K562 (cell line): ENCODE measurements at regions not wholly inside any gene's neighbourhood (a gene's known extent, or its start where the extent isn't known, plus 50 kb on each side); places are given as distances from the start of the nearest gene placed in this dataset.

Experiments
- ATAC-seq: fragments of 200-7000 bp; cut with Tn5 transposase; 3 replicates; pipeline ENCODE4 v1.9.1; 2020; ENCODE audit warnings: moderate library complexity
- BruUV-seq: library from RNA; stranded (reverse); fragments of 400-500 nt; replicated peaks from 2 replicates; lab custom pipeline; 2021; lab: Mats Ljungman, UMichigan
- CTCF ChIA-PET: fragments of 300-600 bp; formaldehyde crosslinking; extraction: SDS; loops from one replicate; lab custom pipeline; 2021; ENCODE audit warnings: low intra/inter-chr PET ratio; lab: Yijun Ruan, JAX
- POLR2A ChIA-PET: fragments of 300-600, 350-650 bp; sonication (Branson Sonifier 250); formaldehyde crosslinking; extraction: SDS; loops from one replicate; lab custom pipeline; 2021; ENCODE audit warnings: antibody characterized with exemption, inconsistent platforms; lab: Yijun Ruan, JAX
- DNase-seq, 4 experiments: peaks; one replicate each; pipeline versions ENCODE4 v3.0.0 to v3.0.0-alpha.2; 2011 to 2018; ENCODE audit warnings: low spot score in 3 of 4, mixed read lengths in 3 of 4; ENCODE audit errors: extremely low read depth in 1 of 4
- FAIRE-seq: peaks from 2 replicates; lab custom pipeline; 2011; peaks lifted over from hg19 to GRCh38; lab: Jason Lieb, UNC
- H2AFZ ChIP-seq: 2 replicates; pipeline ENCODE4 v1.6.0; 2011; ENCODE audit warnings: low read depth, low read length, control low read depth, inconsistent platforms
- H3K27ac ChIP-seq: fragments of 200-600 bp; 3 replicates; pipeline ENCODE4 v1.8.0; 2011; ENCODE audit warnings: low read depth, mild to moderate bottlenecking, control low read depth, inconsistent platforms, low read length, moderate library complexity, mixed read lengths; ENCODE audit errors: extremely low read depth
- H3K27me3 ChIP-seq, 2 experiments: fragments of 300-600 bp in 1 of 2; 2 replicates in 1 of 2; 3 replicates in 1 of 2; pipeline versions ENCODE4 v1.6.0 to v1.8.0; 2011; ENCODE audit warnings: inconsistent platforms in 2 of 2, low read length in 2 of 2, mild to moderate bottlenecking in 1 of 2, mixed read lengths in 1 of 2, moderate library complexity in 1 of 2; ENCODE audit not compliant: control insufficient read depth in 2 of 2, insufficient read depth in 2 of 2
- H3K36me3 ChIP-seq: fragments of 300-600 bp; 3 replicates; pipeline ENCODE4 v1.8.0; 2011; ENCODE audit warnings: mild to moderate bottlenecking, low read length, inconsistent platforms; ENCODE audit not compliant: control insufficient read depth, insufficient read depth
- H3K4me1 ChIP-seq, 2 experiments: fragments of 200-600 bp in 1 of 2; replicated peaks in 1 of 2; 2 replicates in 1 of 2; 3 replicates in 1 of 2; pipeline versions ENCODE4 v1.5.1 to v1.8.0; 2011; ENCODE audit warnings: inconsistent platforms in 2 of 2, low read length in 2 of 2, mild to moderate bottlenecking in 1 of 2, mixed read lengths in 1 of 2, moderate library complexity in 1 of 2; ENCODE audit not compliant: control insufficient read depth in 2 of 2, insufficient read depth in 2 of 2
- H3K4me2 ChIP-seq: 2 replicates; pipeline ENCODE4 v1.6.1; 2011; ENCODE audit warnings: low read length, control low read depth, inconsistent platforms, mixed read lengths; ENCODE audit not compliant: insufficient read depth
- H3K4me3 ChIP-seq: fragments of 200-600 bp; sonication (generic), shearing (Covaris generic); 2 replicates; pipeline ENCODE4 v1.5.1; 2016; ENCODE audit warnings: control low read depth, inconsistent platforms
- H3K79me2 ChIP-seq: fragments of 200-600 bp; 3 replicates; pipeline ENCODE4 v1.8.0; 2011; ENCODE audit warnings: low read length, inconsistent platforms; ENCODE audit not compliant: control insufficient read depth, insufficient read depth
- H3K9ac ChIP-seq, 2 experiments: 2 replicates each; pipeline versions ENCODE4 v1.6.0 to v1.6.1; 2011; ENCODE audit warnings: low read depth in 2 of 2, low read length in 2 of 2, control low read depth in 1 of 2, inconsistent platforms in 1 of 2, mild to moderate bottlenecking in 1 of 2, mixed read lengths in 1 of 2; ENCODE audit not compliant: insufficient read depth in 1 of 2
- H3K9me1 ChIP-seq: one replicate; pipeline ENCODE4 v1.6.0; 2011; ENCODE audit warnings: inconsistent platforms, mild to moderate bottlenecking, low read length, moderate library complexity; ENCODE audit not compliant: control insufficient read depth, insufficient read depth
- H3K9me3 ChIP-seq: replicated peaks from 2 replicates; pipeline ENCODE4 v1.5.1; 2011; ENCODE audit warnings: low read depth, low read length, inconsistent platforms; ENCODE audit not compliant: control insufficient read depth, insufficient read depth
- H4K20me1 ChIP-seq: replicated peaks from 2 replicates; pipeline ENCODE4 v1.6.1; 2011; ENCODE audit warnings: low read length, inconsistent platforms, mixed read lengths; ENCODE audit not compliant: control insufficient read depth, insufficient read depth
- ADNP ChIP-seq: fragments of 200-800 bp; sonication (Bioruptor generic); IDR thresholded peaks from 2 replicates; pipeline ENCODE4 v1.6.1; 2016; ENCODE audit warnings: missing genetic modification characterization, missing compliant biosample characterization
- CBX2 ChIP-seq: fragments of 200-600 bp; sonication (generic); IDR thresholded peaks from one replicate; pipeline ENCODE4 v1.6.1; 2012; ENCODE audit warnings: mild to moderate bottlenecking, low read length, inconsistent platforms; ENCODE audit not compliant: insufficient read depth, poor library complexity, severe bottlenecking
- CC2D1A ChIP-seq: fragments of 450-650 bp; IDR thresholded peaks from 2 replicates; pipeline ENCODE4 v1.6.1; 2017; ENCODE audit warnings: mild to moderate bottlenecking
- LEF1 ChIP-seq: fragments of 450-650 bp; IDR thresholded peaks from 2 replicates; pipeline ENCODE4 v1.6.1; 2016; ENCODE audit warnings: mild to moderate bottlenecking
- MTF1 ChIP-seq: fragments of 250-450 bp; sonication (Bioruptor Pico); IDR thresholded peaks from 2 replicates; pipeline ENCODE4 v1.9.0; 2021; ENCODE audit warnings: moderate library complexity, mild to moderate bottlenecking, inconsistent platforms, borderline replicate concordance
- PHF21A ChIP-seq: fragments of 450-650 bp; IDR thresholded peaks from 2 replicates; pipeline ENCODE4 v1.6.1; 2017; ENCODE audit warnings: low read depth, borderline replicate concordance
- POLR3A ChIP-seq: IDR thresholded peaks from 2 replicates; pipeline ENCODE4 v1.6.1; 2011; ENCODE audit warnings: borderline replicate concordance, mild to moderate bottlenecking, moderate library complexity; ENCODE audit not compliant: insufficient read length, insufficient read depth; ENCODE audit errors: extremely low read depth
- SREBF2 ChIP-seq: sonication (generic); formaldehyde crosslinking; IDR thresholded peaks from 2 replicates; pipeline ENCODE4 v1.4.0; 2020; ENCODE audit warnings: mild to moderate bottlenecking, missing genetic modification reagents
- SRSF3 ChIP-seq: fragments of 200-400 bp; formaldehyde crosslinking; IDR thresholded peaks from 2 replicates; pipeline ENCODE4 v1.6.1; 2016; ENCODE audit warnings: mild to moderate bottlenecking, low read length, moderate library complexity; ENCODE audit not compliant: insufficient read depth
- ZBED1 ChIP-seq: IDR thresholded peaks from 2 replicates; pipeline ENCODE4 v1.6.1; 2014
- ZNF197 ChIP-seq: fragments of 200-800 bp; sonication (Bioruptor generic); IDR thresholded peaks from 2 replicates; pipeline ENCODE4 v1.6.1; 2016; ENCODE audit warnings: low read depth, missing genetic modification characterization, missing compliant biosample characterization
- ZNF274 ChIP-seq: IDR thresholded peaks from 2 replicates; pipeline ENCODE4 v1.6.1; 2011; ENCODE audit warnings: low read depth, mild to moderate bottlenecking, low read length, moderate library complexity, borderline replicate concordance
- ZNF431 ChIP-seq: sonication (generic); formaldehyde crosslinking; IDR thresholded peaks from 2 replicates; pipeline ENCODE4 v1.8.0; 2022; ENCODE audit warnings: mild to moderate bottlenecking, missing genetic modification reagents
- ZNF644 ChIP-seq: fragments of 200-800 bp; sonication (Bioruptor generic); IDR thresholded peaks from 2 replicates; pipeline ENCODE4 v1.6.1; 2016; ENCODE audit warnings: low read depth, missing genetic modification characterization, missing compliant biosample characterization
- WGBS: fragments of 100-300 bp; shearing (Covaris generic); methylation state at CpG from one replicate; pipeline ENCODE4 v1.1.6; 2016; ENCODE audit warnings: low coverage, mixed read lengths; ENCODE audit not compliant: insufficient coverage; ENCODE audit errors: missing lambda C conversion rate; 5-methylcytosine and 5-hydroxymethylcytosine counted together
- in situ Hi-C: fragments of 300-500 bp; cut with MboI; formaldehyde crosslinking; loops from 4 replicates; pipeline ENCODE4 v1.15.0; 2018; ENCODE audit warnings: inconsistent platforms, mixed read lengths
- intact Hi-C: fragments of 100-400 bp; cut with micrococcal nuclease; formaldehyde crosslinking; loops from 2 replicates; pipeline ENCODE4 v1.14.2; 2022
- TF ChIP-seq, protein P1 (sequence below): IDR thresholded peaks from 2 replicates; pipeline ENCODE4 v1.6.1; 2011; ENCODE audit not compliant: insufficient read length; ENCODE audit errors: extremely low read depth
- TF ChIP-seq, protein P2 (sequence below): fragments of 250-450 bp; sonication (Bioruptor Pico); IDR thresholded peaks from 2 replicates; pipeline ENCODE4 v1.8.0; 2022; ENCODE audit warnings: inconsistent platforms, mild to moderate bottlenecking, moderate library complexity, borderline replicate concordance
- TF ChIP-seq, protein P3 (sequence below): sonication (generic); formaldehyde crosslinking; IDR thresholded peaks from 2 replicates; pipeline ENCODE4 v1.8.0; 2022; ENCODE audit warnings: mild to moderate bottlenecking, missing genetic modification reagents

DNA sequence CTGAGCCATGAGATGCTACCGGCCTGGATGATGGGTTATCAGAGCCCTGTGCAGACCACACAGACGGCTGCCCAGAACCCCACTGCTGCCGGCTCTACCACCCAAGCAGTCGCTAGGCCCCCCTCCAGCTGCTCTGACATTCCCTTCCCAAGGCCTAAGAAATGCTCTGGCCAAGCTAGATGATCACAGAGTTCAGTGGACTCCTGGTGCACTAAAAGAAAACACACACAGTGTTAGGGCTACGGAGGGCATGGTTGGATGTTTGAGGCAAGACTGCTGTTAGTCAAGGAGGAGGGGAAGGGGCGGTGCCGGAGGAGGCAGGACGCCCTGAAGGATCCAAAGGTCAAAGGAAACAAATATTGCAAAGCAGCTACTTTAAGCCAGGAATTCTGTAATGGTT lies 174.5 kb downstream of the MYCN start:
- in situ Hi-C loops (no loop called here), intact Hi-C loops (no loop called here)
- WGBS = 0% methylated on average over 8 of the region's 8 CpGs
- Histone ChIP-seq H3K4me2 (no peak overlapping the region), H2AFZ (no peak overlapping the region), H3K79me2 (no peaks in the 10 kb centered on the region), H4K20me1 (no peaks in the 10 kb centered on the region), H3K4me1 (no peaks in the 10 kb centered on the region), H3K4me3 (no peak overlapping the region), H3K9me1 (no peaks in the 10 kb centered on the region), H3K27ac (no peak overlapping the region), H3K27me3 (peaks cover 0 to under 1% of the 10 kb centered on the region in 2 experiments; a peak in 3 of 5 replicates), H3K9me3 (no peaks in the 10 kb centered on the region), H3K36me3 (no peaks in the 10 kb centered on the region), H3K9ac (no peak overlapping the region)
- BruUV-seq = no TSS peak
- POLR2A ChIA-PET = no interaction called here
- CTCF ChIA-PET = no interaction called here
- ATAC-seq (no peak), DNase-seq (no peak), FAIRE-seq (no peak)
- TF ChIP-seq POLR3A (no peak), ZBED1 (no peak), SREBF2 (CRISPR knock-in tag) (no peak), SRSF3 (no peak), ZNF431 (CRISPR knock-in tag) (no peak), CC2D1A (no peak), LEF1 (no peak), ADNP (tag) (no peak), CBX2 (no peak), MTF1 (CRISPR knock-in tag) (no peak), ZNF644 (tag) (no peak), ZNF274 (no peak), ZNF197 (no peak), PHF21A (no peak)
- TF ChIP-seq, protein P1, sequence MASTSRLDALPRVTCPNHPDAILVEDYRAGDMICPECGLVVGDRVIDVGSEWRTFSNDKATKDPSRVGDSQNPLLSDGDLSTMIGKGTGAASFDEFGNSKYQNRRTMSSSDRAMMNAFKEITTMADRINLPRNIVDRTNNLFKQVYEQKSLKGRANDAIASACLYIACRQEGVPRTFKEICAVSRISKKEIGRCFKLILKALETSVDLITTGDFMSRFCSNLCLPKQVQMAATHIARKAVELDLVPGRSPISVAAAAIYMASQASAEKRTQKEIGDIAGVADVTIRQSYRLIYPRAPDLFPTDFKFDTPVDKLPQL = no peak
- TF ChIP-seq, protein P2, sequence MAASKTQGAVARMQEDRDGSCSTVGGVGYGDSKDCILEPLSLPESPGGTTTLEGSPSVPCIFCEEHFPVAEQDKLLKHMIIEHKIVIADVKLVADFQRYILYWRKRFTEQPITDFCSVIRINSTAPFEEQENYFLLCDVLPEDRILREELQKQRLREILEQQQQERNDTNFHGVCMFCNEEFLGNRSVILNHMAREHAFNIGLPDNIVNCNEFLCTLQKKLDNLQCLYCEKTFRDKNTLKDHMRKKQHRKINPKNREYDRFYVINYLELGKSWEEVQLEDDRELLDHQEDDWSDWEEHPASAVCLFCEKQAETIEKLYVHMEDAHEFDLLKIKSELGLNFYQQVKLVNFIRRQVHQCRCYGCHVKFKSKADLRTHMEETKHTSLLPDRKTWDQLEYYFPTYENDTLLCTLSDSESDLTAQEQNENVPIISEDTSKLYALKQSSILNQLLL (CRISPR knock-in tag) = no peak
- TF ChIP-seq, protein P3, sequence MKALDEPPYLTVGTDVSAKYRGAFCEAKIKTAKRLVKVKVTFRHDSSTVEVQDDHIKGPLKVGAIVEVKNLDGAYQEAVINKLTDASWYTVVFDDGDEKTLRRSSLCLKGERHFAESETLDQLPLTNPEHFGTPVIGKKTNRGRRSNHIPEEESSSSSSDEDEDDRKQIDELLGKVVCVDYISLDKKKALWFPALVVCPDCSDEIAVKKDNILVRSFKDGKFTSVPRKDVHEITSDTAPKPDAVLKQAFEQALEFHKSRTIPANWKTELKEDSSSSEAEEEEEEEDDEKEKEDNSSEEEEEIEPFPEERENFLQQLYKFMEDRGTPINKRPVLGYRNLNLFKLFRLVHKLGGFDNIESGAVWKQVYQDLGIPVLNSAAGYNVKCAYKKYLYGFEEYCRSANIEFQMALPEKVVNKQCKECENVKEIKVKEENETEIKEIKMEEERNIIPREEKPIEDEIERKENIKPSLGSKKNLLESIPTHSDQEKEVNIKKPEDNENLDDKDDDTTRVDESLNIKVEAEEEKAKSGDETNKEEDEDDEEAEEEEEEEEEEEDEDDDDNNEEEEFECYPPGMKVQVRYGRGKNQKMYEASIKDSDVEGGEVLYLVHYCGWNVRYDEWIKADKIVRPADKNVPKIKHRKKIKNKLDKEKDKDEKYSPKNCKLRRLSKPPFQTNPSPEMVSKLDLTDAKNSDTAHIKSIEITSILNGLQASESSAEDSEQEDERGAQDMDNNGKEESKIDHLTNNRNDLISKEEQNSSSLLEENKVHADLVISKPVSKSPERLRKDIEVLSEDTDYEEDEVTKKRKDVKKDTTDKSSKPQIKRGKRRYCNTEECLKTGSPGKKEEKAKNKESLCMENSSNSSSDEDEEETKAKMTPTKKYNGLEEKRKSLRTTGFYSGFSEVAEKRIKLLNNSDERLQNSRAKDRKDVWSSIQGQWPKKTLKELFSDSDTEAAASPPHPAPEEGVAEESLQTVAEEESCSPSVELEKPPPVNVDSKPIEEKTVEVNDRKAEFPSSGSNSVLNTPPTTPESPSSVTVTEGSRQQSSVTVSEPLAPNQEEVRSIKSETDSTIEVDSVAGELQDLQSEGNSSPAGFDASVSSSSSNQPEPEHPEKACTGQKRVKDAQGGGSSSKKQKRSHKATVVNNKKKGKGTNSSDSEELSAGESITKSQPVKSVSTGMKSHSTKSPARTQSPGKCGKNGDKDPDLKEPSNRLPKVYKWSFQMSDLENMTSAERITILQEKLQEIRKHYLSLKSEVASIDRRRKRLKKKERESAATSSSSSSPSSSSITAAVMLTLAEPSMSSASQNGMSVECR = no peak
